ENCODE measurements at regions not wholly inside any gene's neighbourhood (a gene's known extent, or its start where the extent isn't known, plus 50 kb on each side); places are given as distances from the start of the nearest gene placed in this dataset.

DNA sequence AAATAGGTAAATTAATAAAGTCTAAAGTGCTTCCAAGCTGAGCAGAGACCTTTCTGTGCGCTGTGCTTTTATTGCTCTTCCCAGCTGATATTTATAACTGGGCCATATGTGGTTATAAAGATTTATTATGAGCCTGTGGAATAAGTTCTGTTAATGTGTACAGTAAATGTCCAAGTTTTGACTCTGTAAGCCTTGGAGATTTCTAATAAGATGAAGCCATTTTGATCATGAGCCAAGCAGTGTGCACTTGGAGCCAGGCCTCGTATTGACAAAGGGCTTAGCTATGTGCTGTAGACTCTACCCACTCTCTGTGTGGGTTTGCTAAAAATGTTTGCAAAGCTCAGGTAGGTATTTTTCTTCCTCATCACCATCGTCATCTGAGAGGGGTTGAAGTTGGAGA, 361.1 kb downstream of the FOXA2 start:
- Mint-ChIP-seq H3K4me3 (ENCODE audit: unreplicated experiment) (no peak overlapping the region), H3K27me3 (ENCODE audit: low read depth) (peaks cover 6% of the 10 kb centered on the region), H3K4me1 (ENCODE audit: low read depth) (no peaks in the 10 kb centered on the region), H3K9me3 (ENCODE audit: low read depth) (no peaks in the 10 kb centered on the region), H3K36me3 (ENCODE audit: low read depth) (no peaks in the 10 kb centered on the region), H3K27ac (ENCODE audit: unreplicated experiment) (no peak overlapping the region)
- TF ChIP-seq, protein P1, sequence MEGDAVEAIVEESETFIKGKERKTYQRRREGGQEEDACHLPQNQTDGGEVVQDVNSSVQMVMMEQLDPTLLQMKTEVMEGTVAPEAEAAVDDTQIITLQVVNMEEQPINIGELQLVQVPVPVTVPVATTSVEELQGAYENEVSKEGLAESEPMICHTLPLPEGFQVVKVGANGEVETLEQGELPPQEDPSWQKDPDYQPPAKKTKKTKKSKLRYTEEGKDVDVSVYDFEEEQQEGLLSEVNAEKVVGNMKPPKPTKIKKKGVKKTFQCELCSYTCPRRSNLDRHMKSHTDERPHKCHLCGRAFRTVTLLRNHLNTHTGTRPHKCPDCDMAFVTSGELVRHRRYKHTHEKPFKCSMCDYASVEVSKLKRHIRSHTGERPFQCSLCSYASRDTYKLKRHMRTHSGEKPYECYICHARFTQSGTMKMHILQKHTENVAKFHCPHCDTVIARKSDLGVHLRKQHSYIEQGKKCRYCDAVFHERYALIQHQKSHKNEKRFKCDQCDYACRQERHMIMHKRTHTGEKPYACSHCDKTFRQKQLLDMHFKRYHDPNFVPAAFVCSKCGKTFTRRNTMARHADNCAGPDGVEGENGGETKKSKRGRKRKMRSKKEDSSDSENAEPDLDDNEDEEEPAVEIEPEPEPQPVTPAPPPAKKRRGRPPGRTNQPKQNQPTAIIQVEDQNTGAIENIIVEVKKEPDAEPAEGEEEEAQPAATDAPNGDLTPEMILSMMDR (IDR thresholded peaks at IDR 0.05) = no peak
- no peak for DNase-seq (ENCODE audit: low spot score)

- TF ChIP-seq, protein P1 (IDR thresholded peaks at IDR 0.05) = no peak
- peaks cover 11% of the 10 kb centered on the region for H3K27me3 Mint-ChIP-seq (ENCODE audit: low read depth)
These were observed 366.5 kb downstream of the FOXA2 start for GRCh38 chr20:22217712-22218352.

DNA sequence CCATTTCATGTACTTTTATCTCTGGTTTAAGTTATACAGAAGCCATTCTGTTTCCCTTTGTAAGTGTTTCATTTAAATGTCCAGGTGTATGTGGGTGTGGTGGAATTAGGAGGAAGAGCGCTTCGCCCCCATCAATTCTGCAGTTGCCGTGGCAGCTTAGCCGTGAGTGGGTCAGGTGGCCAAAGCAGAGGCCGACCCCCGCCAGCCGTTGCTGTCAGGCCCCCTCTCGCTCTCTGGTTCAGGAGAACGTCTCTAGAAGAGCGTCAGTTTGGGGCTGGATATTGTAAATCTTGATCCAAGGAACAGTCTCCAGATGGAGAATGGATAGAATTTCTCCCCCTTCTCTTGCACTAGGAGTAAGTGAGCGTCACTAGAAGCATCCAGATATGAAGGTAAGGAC, 367.4 kb downstream of the FOXA2 start:
- DNase-seq (ENCODE audit: low spot score) = no peak
- TF ChIP-seq, protein P1 (IDR thresholded peaks at IDR 0.05) = no peak
- Mint-ChIP-seq H3K36me3 (ENCODE audit: low read depth) (no peaks in the 10 kb centered on the region), H3K4me3 (ENCODE audit: unreplicated experiment) (no peak overlapping the region), H3K9me3 (ENCODE audit: low read depth) (no peaks in the 10 kb centered on the region), H3K27me3 (ENCODE audit: low read depth) (peaks cover 11% of the 10 kb centered on the region), H3K27ac (ENCODE audit: unreplicated experiment) (no peak overlapping the region), H3K4me1 (ENCODE audit: low read depth) (no peaks in the 10 kb centered on the region)

More at GRCh38 chr20:22217712-22218352, 366.5 kb downstream of the FOXA2 start:
- Mint-ChIP-seq H3K9me3 (ENCODE audit: low read depth) (no peaks in the 10 kb centered on the region), H3K27ac (ENCODE audit: unreplicated experiment) (no peak overlapping the region), H3K36me3 (ENCODE audit: low read depth) (no peaks in the 10 kb centered on the region), H3K4me3 (ENCODE audit: unreplicated experiment) (no peak overlapping the region), H3K4me1 (ENCODE audit: low read depth) (no peaks in the 10 kb centered on the region)
- DNase-seq (ENCODE audit: low spot score) = no peak

DNA sequence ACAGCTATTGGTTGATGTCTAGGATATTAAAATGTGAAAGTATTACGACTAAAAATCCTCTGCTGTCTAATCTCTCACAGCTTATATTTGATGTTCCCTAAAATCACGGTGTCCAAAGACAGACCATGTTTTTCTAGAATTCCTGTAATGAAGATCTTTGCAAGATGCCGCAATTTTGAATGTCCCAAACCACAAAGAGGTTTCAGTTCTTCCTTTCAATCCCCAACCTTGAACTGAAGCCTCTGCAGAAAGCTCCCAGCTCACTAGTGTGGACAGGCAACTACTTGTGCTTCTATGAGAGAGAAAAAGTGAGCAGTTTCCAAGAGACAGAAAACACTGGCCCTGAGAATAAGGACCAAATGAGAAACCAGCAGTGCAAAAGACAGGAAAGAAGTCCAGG, 370.1 kb downstream of the FOXA2 start:
- no peak for DNase-seq (ENCODE audit: low spot score)
- Mint-ChIP-seq H3K36me3 (ENCODE audit: low read depth) (no peaks in the 10 kb centered on the region), H3K27ac (ENCODE audit: unreplicated experiment) (no peak overlapping the region), H3K27me3 (ENCODE audit: low read depth) (peaks cover 6% of the 10 kb centered on the region), H3K9me3 (ENCODE audit: low read depth) (peaks cover 2% of the 10 kb centered on the region), H3K4me1 (ENCODE audit: low read depth) (no peaks in the 10 kb centered on the region), H3K4me3 (ENCODE audit: unreplicated experiment) (no peak overlapping the region)
- TF ChIP-seq, protein P1 (IDR thresholded peaks at IDR 0.05) = no peak

DNA sequence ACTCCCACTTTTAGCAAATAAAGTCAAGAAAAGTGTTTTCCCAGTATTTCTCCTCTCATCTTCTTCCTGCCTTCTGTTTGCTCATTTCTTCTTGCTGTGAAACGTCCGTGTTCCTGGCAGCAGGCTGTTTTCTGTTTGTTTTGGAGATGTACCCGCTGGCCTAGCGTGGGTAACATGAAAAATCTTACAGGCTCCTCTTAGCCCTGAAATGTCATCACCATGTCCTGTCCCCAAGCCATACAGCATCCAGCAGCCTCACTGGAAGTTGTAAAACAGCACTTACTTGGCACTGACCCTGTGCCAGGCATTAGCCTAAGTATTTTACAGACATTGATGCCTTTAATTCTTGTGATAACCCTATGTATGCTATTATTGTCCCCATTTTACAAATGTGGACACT, 371.1 kb downstream of the FOXA2 start:
- no peaks in the 10 kb centered on the region for H3K4me1 Mint-ChIP-seq (ENCODE audit: low read depth)

More for the DNA sequence above, 371.1 kb downstream of the FOXA2 start:
- no peak overlapping the region for H3K27ac Mint-ChIP-seq (ENCODE audit: unreplicated experiment)
- no peak overlapping the region for H3K4me3 Mint-ChIP-seq (ENCODE audit: unreplicated experiment)
- no peaks in the 10 kb centered on the region for H3K36me3 Mint-ChIP-seq (ENCODE audit: low read depth)
- peaks cover 6% of the 10 kb centered on the region for H3K9me3 Mint-ChIP-seq (ENCODE audit: low read depth)
- DNase-seq (ENCODE audit: low spot score) = no peak
- peaks cover 6% of the 10 kb centered on the region for H3K27me3 Mint-ChIP-seq (ENCODE audit: low read depth)
- TF ChIP-seq, protein P1 (IDR thresholded peaks at IDR 0.05) = no peak
